ENCODE measurements at regions not wholly inside any gene's neighbourhood (a gene's known extent, or its start where the extent isn't known, plus 50 kb on each side); places are given as distances from the start of the nearest gene placed in this dataset.

DNA sequence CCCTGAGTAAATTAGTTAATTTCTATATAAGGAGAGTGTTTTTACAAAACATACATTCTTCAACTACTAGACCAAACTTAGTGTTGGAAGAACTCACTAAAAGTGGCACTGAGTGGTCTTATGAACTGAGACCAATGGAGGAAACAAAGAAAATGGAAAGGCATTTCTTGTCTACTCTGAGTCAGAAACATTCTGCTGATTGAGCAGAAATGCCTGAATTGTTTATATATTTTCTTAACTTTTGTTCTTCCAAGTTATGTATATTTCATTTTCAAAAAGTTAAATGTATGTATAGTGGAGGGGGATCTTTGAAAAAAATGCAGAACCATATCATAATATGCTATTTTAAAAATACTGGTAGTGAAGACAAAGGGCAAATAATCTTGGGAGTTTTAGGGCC, 320.7 kb downstream of the HGF start:
- ATAC-seq (ENCODE audit: low read depth) (no peak), DNase-seq (no peak)
- Histone ChIP-seq H3K79me2 (ENCODE audit: control insufficient read depth, insufficient read depth, low read length) (no peaks in the 10 kb centered on the region), H2AFZ (ENCODE audit: insufficient read depth, low read depth, low read length, poor library complexity, severe bottlenecking) (no peak overlapping the region), H3K9me3 (ENCODE audit: control extremely low read depth in 1 of 3, control insufficient read depth in 2 of 3, insufficient read depth in 1 of 3, low read length in 2 of 3) (no peaks in the 10 kb centered on the region), H3K4me3 (ENCODE audit: control extremely low read depth in 1 of 5, extremely low read depth in 1 of 5, insufficient read depth in 1 of 5, low read depth in 2 of 5, low read length in 4 of 5) (no peak overlapping the region), H3K27me3 (replicated peaks in 1 of 4; ENCODE audit: control extremely low read depth in 1 of 4, control insufficient read depth in 3 of 4, insufficient read depth in 4 of 4, low read length in 3 of 4) (no peaks in the 10 kb centered on the region), H3K27ac (ENCODE audit: low read length in 2 of 2) (no peak overlapping the region), H3K4me2 (replicated peaks; ENCODE audit: low read depth, low read length, poor library complexity, severe bottlenecking) (no peak overlapping the region), H4K20me1 (ENCODE audit: control insufficient read depth, insufficient read depth, low read length, poor library complexity, severe bottlenecking) (no peaks in the 10 kb centered on the region), H3K4me1 (ENCODE audit: control insufficient read depth in 2 of 2, insufficient read depth in 2 of 2, low read length in 2 of 2) (no peaks in the 10 kb centered on the region), H3K9ac (ENCODE audit: low read length) (no peak overlapping the region), H3K36me3 (replicated peaks in 1 of 2; ENCODE audit: control extremely low read depth in 1 of 2, control insufficient read depth in 1 of 2, extremely low read depth in 1 of 2, insufficient read depth in 2 of 2, low read length in 1 of 2) (no peaks in the 10 kb centered on the region)
- intact Hi-C loops (cut with micrococcal nuclease) = no loop called here
- no peak overlapping the region for H3K4me3 Mint-ChIP-seq
- no peaks in the 10 kb centered on the region for H3K9me3 Mint-ChIP-seq (ENCODE audit: insufficient read depth)
- no peak overlapping the region for H3K27ac Mint-ChIP-seq
- no peak for TF ChIP-seq EZH2 (IDR thresholded peaks at IDR 0.05; ENCODE audit: borderline replicate concordance, insufficient read depth, low read depth, low read length, poor library complexity, severe bottlenecking)
- TF ChIP-seq, protein P1, sequence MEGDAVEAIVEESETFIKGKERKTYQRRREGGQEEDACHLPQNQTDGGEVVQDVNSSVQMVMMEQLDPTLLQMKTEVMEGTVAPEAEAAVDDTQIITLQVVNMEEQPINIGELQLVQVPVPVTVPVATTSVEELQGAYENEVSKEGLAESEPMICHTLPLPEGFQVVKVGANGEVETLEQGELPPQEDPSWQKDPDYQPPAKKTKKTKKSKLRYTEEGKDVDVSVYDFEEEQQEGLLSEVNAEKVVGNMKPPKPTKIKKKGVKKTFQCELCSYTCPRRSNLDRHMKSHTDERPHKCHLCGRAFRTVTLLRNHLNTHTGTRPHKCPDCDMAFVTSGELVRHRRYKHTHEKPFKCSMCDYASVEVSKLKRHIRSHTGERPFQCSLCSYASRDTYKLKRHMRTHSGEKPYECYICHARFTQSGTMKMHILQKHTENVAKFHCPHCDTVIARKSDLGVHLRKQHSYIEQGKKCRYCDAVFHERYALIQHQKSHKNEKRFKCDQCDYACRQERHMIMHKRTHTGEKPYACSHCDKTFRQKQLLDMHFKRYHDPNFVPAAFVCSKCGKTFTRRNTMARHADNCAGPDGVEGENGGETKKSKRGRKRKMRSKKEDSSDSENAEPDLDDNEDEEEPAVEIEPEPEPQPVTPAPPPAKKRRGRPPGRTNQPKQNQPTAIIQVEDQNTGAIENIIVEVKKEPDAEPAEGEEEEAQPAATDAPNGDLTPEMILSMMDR (IDR thresholded peaks at IDR 0.05) = no peak
- H3K27me3 Mint-ChIP-seq = no peaks in the 10 kb centered on the region
- CTCF ChIA-PET = no interaction called here
- no peaks in the 10 kb centered on the region for H3K4me1 Mint-ChIP-seq
- POLR2A ChIA-PET = no interaction called here

DNA sequence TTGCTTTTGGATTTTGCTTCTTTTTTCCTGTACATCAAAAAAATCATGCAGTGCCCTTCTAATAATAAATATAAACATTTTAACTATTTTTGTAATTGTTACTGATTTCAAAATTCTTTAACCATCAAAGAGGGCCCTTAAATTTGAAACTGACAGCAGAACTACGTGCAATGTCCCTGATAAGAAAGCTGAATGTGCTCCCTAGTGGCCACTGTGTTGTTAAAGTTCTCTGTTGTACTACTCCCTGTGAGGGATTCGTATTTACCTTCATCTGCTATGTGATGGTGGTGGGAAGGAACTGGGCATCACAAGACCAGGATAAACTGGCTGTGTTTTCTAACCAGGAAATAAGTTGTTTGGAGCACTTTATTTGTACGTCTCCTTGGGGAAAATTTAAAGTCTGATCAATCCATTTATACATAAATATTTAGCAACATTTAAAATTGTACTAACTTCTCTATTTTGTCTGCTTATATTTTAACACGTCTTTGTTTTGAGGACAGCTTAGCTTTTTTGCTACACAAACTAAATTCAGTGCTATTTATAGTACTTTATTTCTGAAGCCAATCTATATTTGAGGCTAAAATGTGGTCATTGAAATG, 322.4 kb downstream of the HGF start:
- 17% methylated on average over 1 of the region's 4 CpGs for WGBS (ENCODE audit: insufficient coverage)
- no peaks in the 10 kb centered on the region for H3K27me3 Mint-ChIP-seq
- Histone ChIP-seq H3K79me2 (ENCODE audit: control insufficient read depth, insufficient read depth, low read length) (no peaks in the 10 kb centered on the region), H3K4me2 (replicated peaks; ENCODE audit: low read depth, low read length, poor library complexity, severe bottlenecking) (no peak overlapping the region), H4K20me1 (ENCODE audit: control insufficient read depth, insufficient read depth, low read length, poor library complexity, severe bottlenecking) (no peaks in the 10 kb centered on the region), H3K27me3 (replicated peaks in 1 of 4; ENCODE audit: control extremely low read depth in 1 of 4, control insufficient read depth in 3 of 4, insufficient read depth in 4 of 4, low read length in 3 of 4) (no peaks in the 10 kb centered on the region), H3K4me1 (ENCODE audit: control insufficient read depth in 2 of 2, insufficient read depth in 2 of 2, low read length in 2 of 2) (no peaks in the 10 kb centered on the region), H3K9ac (ENCODE audit: low read length) (no peak overlapping the region), H3K9me3 (ENCODE audit: control extremely low read depth in 1 of 3, control insufficient read depth in 2 of 3, insufficient read depth in 1 of 3, low read length in 2 of 3) (no peaks in the 10 kb centered on the region), H3K4me3 (ENCODE audit: control extremely low read depth in 1 of 5, extremely low read depth in 1 of 5, insufficient read depth in 1 of 5, low read depth in 2 of 5, low read length in 4 of 5) (no peak overlapping the region), H3K36me3 (replicated peaks in 1 of 2; ENCODE audit: control extremely low read depth in 1 of 2, control insufficient read depth in 1 of 2, extremely low read depth in 1 of 2, insufficient read depth in 2 of 2, low read length in 1 of 2) (no peaks in the 10 kb centered on the region), H2AFZ (ENCODE audit: insufficient read depth, low read depth, low read length, poor library complexity, severe bottlenecking) (no peak overlapping the region), H3K27ac (ENCODE audit: low read length in 2 of 2) (no peak overlapping the region)
- no peak overlapping the region for H3K4me3 Mint-ChIP-seq
- H3K4me1 Mint-ChIP-seq = no peaks in the 10 kb centered on the region
- ATAC-seq (ENCODE audit: low read depth) (no peak), DNase-seq (no peak)
- no peaks in the 10 kb centered on the region for H3K9me3 Mint-ChIP-seq (ENCODE audit: insufficient read depth)
- H3K27ac Mint-ChIP-seq = no peak overlapping the region
- TF ChIP-seq, protein P1 (IDR thresholded peaks at IDR 0.05) = no peak
- no peak for TF ChIP-seq EZH2 (IDR thresholded peaks at IDR 0.05; ENCODE audit: borderline replicate concordance, insufficient read depth, low read depth, low read length, poor library complexity, severe bottlenecking)
- ChIA-PET CTCF (no interaction called here), POLR2A (no interaction called here)
- intact Hi-C loops (cut with micrococcal nuclease) = no loop called here

Data from B cell (primary cell).